OCI-LY3 (cell line): ENCODE measurements at regions not wholly inside any gene's neighbourhood (a gene's known extent, or its start where the extent isn't known, plus 50 kb on each side); places are given as distances from the start of the nearest gene placed in this dataset.

Experiments used
- EZH2phosphoT487 ChIP-seq: fragments of 200-600 bp; shearing (Covaris generic); IDR thresholded peaks from 2 replicates; pipeline ENCODE4 v1.6.1; 2018; ENCODE audit warnings: antibody characterized with exemption, mixed run types, low read depth
- TF ChIP-seq, protein P1 (sequence below): fragments of 200-600, 300-600 bp; sonication (generic); IDR thresholded peaks from 2 replicates; pipeline ENCODE4 v1.5.1; 2014; ENCODE audit warnings: antibody characterized with exemption, low read length, low read depth

DNA sequence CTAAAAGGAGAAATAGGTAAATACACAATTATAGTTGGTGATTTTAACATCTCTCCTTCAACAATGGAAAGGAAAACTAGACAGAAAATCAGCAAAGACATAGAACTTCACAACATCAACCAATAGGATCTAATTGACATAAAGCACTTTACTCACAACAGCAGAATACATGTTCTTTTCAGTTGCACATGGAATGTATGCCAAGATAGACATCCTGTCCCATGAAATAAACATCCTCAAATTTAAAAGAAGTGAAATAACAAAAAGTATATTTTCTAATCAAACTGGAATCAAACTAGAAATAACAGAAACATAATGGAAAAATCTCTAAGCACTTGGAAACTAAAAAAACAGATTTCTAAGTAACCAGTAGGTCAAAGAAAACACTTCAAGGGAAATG lies 296.2 kb upstream of the RGS6 start:
- TF ChIP-seq, protein P1, sequence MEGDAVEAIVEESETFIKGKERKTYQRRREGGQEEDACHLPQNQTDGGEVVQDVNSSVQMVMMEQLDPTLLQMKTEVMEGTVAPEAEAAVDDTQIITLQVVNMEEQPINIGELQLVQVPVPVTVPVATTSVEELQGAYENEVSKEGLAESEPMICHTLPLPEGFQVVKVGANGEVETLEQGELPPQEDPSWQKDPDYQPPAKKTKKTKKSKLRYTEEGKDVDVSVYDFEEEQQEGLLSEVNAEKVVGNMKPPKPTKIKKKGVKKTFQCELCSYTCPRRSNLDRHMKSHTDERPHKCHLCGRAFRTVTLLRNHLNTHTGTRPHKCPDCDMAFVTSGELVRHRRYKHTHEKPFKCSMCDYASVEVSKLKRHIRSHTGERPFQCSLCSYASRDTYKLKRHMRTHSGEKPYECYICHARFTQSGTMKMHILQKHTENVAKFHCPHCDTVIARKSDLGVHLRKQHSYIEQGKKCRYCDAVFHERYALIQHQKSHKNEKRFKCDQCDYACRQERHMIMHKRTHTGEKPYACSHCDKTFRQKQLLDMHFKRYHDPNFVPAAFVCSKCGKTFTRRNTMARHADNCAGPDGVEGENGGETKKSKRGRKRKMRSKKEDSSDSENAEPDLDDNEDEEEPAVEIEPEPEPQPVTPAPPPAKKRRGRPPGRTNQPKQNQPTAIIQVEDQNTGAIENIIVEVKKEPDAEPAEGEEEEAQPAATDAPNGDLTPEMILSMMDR = no peak
- TF ChIP-seq EZH2phosphoT487 = no peak
